ENCODE measurements at regions not wholly inside any gene's neighbourhood (a gene's known extent, or its start where the extent isn't known, plus 50 kb on each side); places are given as distances from the start of the nearest gene placed in this dataset.

DNA sequence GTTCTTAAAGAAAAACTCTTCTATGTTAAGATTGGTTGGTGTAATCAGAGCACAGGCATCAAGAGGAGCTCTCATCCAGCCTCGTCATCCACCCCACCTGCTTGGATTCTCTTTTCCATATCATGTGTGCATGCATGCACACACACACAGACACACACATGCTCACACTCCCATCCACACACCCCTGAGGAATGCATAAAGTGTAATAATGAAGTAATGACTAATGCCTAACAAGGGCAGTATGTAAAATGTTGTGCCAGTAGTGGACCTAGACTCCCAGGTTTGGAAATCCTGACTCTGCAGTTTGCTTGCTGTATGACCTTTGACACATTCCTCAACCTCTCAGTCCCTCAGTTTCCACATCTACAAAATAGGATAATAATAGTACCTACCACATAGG lies 280.0 kb upstream of the ANKRD55 start:
- DNase-seq (ENCODE audit: low read depth): no peak

DNA sequence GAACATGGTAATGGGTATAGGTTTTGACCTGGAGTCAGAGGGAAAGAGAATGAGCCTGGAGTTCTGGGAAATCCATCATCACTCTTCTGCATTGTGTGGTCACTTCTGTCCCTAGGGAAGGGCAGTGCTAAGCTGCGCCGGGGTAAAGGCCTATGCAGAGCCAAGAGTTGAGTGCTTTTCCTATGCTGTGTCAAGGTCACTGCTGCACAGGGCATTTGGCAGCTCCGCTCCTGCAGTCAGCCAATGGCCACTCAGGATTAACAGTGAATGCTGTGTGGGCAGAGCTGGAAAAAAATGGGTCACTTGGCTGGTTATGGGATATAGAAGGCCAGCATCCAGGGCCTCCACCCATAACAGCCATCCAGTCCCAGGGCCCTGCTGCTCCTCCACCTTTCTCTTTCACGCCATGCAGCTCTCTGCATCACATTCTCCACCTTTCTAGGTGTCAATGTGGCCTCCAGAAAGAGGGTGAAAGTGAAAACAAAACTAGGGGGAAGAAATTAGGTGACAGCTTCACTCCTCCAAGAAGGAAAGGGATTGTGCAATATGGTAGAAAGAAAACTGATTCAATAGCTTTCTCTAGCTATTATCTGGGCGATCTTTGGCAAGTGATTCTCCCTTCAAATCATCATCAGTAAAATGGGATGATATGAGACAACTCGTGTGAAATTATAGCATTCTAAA lies 279.3 kb upstream of the ANKRD55 start:
- DNase-seq (ENCODE audit: low read depth): no peak

DNA sequence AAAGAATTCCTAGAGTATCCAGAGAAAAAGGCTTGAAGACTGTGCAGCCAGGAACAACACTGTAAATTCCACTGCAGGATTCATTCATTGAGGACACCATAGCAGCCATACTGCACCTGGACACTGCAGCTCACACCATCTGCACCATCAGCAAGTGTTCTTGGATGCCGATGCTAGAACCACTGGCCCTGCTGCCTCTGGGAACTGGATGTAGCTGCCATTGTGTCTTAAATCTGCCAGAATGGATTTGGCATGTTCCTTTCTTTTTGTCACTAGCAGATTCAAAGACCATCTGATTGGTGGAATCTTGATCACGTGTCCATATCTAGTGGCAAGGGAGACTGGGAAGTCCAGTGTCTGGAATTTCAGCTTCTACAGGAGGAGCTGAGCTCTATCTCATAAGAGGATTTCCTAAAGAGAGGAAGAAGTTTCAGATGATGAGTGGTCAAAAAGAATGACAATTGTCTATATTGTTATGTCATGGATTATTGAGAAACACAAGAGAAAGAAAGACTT lies 278.3 kb upstream of the ANKRD55 start:
- no peak for DNase-seq (ENCODE audit: low read depth)

DNA sequence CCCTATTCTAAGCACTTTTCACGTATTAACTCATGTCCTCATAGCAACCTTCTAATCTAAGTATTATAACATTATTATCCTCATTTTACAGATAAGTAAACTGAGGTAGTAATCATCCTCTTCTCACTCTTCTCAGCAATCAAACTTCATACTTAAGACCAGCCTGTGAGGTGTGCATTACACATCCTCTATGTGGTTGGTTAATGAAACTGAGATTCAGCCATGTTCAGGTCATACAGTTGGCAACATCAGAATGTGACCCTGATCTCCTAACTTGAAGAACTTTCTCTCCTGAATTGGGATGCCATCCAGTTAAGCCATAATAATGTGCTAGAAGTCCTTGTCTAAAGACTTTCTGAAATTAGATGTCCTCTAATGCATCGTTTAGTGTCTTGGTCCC lies 275.1 kb upstream of the ANKRD55 start:
- no peak for DNase-seq (ENCODE audit: low read depth)

DNA sequence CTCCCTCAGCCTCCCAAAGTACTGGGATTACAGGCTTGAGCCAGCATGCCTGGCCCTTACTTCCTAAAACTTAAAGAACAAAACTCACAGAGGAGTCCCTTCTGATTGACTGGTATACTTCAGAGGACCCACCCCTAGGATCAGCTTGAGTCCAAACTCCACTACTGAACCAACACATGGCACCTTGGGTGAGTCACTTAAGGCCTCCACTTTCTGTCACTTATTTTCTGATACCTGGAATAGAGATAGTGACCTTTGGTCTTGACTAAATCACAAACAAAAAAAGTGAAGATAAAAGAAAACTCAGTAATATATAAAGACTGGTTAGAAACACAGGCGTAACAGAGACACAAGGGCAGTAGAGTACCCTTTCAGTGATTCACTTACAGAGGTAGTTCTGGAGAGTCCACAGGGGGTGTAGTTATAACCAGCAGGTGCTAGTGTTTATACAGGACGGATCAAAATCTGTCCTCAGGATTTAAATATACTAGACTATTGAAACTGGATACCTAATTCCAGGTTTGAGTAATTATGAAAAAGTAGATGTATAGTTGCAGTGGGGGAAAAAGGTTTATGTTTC lies 274.3 kb upstream of the ANKRD55 start:
- no peak for DNase-seq (ENCODE audit: low read depth)

DNA sequence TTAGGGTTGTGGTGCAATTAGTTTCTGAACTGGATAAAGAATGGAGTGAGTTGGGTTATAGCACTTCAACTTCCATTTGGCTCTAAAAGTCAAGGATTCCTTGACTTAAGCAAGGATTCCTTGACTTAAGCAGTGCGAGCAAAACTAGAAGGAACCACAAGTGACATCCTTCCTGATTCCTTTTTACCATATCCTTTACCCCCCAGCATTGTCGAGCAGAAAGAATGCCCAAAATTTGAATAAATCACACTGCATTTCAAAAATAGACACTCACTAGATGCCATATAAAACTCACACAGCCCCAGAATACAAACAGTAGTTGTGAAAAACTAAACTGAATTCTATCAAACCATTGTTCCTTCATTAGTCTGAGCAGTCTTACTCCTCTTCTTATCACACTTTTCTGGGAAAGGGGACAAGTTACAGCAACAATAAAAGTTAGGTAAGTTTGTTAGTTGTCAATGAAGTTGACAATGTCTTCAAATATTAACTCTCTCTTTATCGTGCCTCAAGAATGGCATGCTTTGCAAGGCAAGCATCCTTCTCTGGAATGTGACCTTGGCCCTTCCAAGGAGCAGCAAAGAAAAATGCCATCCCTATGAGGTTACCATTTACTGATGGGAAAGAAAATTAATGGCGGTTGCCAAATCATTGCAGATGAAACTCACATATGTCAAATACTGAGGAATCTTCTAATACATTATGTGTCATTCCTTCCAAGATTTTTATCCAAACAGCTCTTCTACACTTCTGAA lies 273.3 kb upstream of the ANKRD55 start:
- no peak for DNase-seq (ENCODE audit: low read depth)

DNA sequence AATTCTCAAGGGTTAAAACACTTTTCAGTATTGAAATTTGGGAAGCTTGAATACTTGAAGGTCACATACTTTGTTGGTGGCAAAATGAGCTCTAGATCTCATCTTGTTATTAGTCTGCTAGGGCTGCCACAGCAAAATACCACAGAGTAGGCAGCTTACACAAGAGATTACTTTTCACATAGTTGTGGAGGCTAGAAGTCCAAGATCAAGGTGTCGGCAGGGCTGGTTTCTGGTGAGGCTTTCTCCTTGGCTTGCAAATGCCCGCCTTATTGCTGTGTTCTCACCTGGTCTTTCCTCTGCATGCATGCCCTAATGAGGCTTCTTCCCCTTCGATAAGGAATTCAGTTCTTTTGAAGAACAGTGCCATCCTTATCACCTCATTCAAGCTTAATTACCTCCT lies 270.8 kb upstream of the ANKRD55 start:
- DNase-seq (ENCODE audit: low read depth): no peak

DNA sequence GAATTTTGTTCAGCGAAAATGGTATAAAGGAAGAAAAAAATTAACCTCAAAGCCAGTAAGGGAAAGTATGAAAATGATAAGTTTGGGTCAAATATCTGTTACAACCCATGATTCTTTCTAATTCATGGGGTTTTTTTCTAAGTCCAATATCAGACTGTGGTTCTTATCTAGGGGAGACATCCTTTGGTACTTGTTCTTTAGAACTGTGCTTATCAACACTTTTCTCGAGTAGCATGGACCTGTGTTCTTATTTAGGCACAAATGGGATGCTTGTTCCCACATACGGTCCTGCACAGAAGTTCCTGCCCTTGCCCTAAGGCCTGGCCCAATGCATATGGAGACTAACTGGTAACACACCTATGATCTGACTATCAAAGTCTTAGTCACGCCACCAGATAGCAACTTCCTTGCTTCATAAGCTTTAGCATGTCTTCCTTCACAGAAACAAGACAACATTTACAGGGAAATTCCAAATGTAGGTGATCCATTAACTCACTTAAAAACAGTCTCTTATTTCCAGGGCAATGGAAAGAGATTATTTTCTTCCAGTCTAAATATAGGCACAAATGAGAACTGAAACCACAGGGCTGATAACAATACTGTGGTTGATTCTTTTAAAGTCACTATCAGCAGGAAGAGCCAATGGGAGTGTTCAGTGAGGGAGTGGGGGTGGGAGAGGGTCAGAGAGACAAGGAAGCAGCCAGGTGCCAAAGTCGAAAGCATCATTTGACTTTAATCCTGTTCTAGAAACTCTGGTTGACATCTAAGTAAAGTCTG lies 268.8 kb upstream of the ANKRD55 start:
- no peak for DNase-seq (ENCODE audit: low read depth)

DNA sequence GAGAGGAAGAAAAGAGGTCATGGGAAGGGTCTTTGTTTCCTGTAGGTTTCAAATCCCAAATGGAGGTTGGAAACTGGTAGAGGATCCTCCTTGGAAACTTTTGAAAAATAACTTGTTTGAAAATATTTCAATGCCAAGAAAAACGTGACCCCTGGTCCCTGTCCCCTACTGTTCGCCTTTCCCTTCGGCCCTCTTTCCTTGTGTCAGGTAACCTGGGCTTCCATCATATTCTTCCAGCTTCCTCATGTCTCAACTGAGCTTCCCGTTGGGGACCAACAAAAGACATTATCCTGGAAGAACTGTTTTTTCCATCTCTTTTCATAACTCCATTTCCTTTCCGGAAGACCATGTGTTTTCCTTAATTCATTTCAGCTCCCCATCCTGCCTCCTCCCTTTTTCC lies 266.8 kb upstream of the ANKRD55 start:
- no peak for DNase-seq (ENCODE audit: low read depth)

DNA sequence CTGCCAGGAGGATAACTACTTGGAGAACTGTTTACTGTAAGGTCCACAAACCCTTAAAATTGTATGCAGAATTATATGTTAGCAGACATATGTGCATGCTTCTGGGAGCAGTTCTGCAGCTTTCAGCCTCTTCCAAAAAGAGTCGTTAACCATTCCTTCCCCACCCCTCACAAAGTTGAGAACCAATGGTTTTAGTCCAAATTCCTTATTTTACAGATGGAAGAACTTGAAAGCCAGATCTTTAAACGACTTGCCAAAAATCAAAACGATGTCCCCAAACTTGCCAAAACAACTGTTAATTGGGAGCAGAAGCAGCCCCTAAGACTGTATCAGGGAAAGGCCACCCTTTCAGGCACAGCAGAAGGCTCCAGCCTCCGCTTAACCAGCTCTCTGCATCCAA lies 266.4 kb upstream of the ANKRD55 start:
- no peak for DNase-seq (ENCODE audit: low read depth)

DNA sequence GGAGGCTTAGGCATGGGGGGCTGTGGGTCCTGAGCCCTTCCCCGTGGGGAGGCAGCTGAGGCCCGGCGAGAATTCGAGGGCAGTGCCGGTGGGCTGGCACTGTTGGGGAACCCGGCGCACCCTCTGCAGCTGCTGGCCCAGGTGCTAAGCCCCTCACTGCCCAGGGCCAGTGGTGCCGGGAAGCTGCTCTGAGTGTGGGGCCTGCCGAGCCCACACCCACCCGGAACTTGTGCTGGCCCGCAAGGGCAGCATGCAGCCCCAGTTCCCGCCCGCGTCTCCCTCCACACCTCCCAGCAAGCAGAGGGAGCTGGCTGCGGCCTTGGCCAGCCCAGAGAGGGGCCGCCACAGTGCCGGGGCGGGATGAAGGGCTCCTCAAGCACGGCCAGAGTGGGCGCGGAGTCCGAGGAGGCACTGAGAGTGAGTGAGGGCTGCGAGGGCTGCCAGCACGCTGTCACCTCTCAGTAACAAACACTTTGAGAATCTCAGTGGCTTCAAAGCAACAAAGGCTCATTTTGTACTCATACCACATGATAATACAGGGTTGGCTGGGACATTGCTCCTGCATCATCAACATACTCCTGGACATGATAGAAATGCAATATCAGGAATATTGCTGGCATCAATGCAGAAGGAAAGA lies 265.7 kb upstream of the ANKRD55 start:
- no peak for DNase-seq (ENCODE audit: low read depth)

DNA sequence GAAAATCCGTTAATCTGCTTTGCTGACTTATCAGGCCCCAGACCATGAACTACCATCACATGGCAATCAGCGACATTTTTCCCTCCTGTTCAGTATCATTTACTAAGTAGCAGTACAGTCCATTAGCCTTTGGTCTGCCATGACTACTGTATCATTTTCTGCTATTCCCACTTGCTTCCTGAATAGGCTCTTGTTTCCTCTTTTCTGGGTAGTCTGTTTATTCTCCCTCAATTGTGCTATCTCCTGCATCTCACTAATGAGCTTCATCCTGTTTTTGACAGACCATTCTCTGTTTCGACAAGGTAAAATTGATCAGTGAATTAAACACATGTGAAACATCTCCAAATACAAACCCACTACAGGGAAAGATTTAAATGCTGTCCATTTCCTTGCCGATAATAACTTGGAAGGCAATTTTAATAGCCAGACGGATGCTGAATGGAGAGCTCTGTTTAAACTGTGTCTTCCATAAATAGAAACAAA lies 263.5 kb upstream of the ANKRD55 start:
- DNase-seq (ENCODE audit: low read depth): no peak

DNA sequence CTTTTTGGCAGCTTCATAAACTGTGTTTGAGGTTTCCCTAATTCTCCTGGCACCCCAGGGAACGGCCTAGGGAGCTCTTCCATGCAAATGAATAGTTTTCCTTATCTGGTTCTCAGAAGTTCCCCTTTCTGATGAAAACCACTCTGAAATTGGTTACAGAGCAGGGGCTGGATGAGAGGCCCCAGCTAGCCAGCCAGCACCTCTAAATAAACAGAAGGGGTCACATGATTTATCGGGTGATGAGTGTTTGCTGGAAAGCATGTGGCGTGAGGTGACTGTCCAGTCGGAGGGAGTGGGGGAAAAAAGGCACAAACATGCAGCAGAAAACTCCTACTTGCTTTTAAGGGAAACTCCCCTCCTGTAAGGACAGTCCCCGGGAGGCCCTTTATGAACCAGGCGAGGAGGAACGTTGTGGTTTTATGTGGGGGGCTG lies 261.2 kb upstream of the ANKRD55 start:
- no peak for DNase-seq (ENCODE audit: low read depth)

DNA sequence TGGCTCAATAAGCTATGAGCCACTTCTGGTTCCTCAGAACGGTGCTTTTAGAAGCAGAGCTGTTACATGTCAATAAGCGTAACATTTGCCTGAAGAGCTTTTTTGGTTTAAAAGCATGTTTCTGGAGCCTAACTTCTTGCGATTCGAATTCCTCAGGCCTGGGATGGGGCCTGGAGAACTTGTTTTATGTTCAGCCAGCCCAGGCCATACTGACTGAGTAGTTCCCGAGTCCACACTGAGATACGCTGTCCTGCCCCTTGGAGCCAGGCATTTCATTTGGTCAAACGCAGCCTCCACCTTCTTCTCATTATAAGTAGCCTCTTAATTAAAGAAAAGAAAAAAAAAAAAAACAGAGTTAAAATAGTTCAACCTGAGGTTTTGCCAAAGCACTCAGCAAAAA lies 260.6 kb upstream of the ANKRD55 start:
- DNase-seq (ENCODE audit: low read depth): no peak

DNA sequence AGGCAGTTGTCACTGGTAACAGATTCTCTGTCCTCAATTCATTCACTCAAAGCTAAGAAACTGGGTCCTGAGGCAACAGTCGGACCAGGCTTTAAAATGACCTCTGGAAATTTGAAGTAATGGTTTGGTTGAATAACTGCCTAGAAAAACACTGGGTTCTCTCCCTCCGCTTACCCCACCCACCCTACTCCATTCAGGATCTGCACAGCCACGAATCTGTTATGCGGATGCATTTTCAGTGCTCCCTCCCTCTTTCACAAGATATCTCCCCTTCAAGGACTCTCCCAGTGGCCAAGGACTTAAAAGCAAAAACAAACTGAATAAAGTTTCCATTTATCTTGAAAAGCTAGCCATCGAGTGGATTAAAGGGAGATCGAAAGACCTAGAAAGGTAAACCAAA lies 260.2 kb upstream of the ANKRD55 start:
- DNase-seq (ENCODE audit: low read depth): no peak

DNA sequence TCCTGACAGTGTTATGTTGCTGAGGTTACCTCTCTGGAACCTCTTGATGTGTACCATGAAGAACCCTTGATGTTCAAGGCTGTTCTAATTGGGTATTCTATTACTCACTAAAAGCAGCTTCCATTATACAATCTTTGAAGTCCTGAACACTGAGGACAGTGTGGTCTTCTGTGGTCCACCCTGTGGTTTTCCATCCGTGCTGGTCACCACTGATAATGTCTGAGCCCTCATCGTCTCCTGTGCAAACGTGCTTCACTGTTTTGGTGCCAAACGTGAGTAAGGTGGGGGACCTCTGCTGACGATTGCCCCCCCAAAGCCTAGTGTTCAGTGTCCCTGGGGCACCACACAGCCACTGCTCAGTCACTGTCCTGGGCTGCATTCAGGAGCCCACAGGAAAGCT lies 259.7 kb upstream of the ANKRD55 start:
- DNase-seq (ENCODE audit: low read depth): no peak

DNA sequence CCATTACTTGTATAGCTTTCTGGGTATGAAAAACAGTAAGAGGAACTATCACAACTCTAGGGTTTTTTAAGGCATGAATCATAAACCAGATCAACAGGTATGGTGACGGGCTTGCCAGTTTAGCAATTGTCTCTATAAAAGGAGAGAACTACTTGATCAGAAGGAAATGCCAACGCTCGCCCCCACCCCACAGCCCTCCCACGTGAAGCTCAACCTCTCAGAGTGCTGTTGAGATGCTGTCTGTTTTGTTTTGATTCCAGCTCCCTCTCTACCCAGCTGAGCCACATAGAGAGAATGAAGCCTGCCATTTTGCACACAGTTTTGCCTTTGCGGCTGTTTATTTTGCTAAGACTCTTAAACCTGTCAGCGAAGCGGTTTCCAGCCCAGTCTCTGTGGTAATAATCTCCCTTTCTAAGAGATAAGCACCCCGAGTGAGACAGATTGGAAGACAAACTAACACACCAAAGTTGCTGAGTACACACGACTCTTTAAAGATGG lies 257.9 kb upstream of the ANKRD55 start:
- peak; percentile 20 for DNase-seq (ENCODE audit: low read depth)

DNA sequence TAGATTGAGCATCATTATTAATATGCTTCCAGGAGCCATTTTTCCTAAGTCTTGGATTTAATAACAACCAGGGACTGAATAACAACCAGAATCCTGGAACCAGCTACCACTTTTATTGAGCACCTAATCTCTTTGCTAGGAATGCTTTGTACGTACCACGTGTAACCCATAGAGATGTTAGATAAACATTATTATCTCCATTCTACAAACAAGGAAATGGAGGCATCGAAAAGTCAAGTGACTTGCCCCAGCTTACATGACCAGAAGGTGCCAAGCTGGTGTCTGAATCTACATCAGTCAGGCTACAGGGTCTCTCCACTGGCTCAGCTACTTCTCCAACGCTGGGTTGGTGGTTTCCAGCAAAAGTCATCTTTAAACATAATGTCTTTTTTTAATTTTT lies 256.1 kb upstream of the ANKRD55 start:
- no peak for DNase-seq (ENCODE audit: low read depth)

DNA sequence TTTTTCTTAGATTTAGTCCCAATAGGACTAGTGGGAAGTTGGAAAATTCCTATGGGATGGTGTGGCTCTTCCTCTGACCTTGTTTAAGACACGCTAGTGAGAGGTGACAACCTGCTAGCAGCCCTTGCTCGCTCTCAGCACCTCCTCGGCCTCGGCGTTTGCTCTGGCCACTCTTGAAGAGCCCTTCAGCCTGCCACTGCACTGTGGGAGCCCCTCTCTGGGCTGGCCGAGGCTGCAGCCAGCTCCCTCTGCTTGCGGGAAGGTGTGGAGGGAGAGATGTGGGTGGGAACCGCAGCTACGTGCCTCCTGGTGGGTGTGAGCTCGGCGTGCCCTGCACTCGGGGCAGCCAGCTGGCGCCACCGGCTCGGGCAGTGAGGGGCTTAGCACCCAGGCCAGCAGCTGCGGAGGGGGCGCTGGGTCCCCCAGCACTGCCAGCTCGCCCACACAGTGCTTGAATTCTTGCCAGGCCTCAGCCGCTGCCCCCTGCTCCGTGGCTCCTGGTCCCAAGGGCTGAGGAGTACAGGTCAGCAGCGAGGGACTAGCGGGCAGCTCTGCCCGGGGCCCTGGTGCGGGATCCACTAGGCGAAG lies 254.5 kb upstream of the ANKRD55 start:
- DNase-seq (ENCODE audit: low read depth): no peak

DNA sequence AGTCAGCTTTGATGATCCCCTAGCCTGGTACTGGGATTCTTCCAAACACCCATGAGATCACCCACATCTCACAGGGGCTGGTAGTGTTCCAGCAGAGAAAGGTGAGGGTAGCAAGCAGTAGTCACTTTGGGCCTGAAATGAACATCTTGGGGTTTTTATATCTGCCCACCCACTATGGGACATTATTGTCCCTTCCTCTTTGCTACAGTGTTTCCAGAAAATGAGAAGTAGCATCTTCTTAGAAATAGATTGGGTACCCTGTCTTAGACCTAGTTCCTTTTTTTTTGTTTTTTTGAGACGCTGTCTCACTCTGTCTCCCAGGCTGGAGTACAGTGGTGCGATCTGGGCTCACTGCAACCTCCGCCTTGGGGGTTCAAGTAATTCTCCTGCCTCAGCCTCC lies 249.2 kb upstream of the ANKRD55 start:
- DNase-seq (ENCODE audit: low read depth): no peak

Measured in activated T-cell treated with anti-CD3 and anti-CD28 coated beads for 1 hour (primary cell).